ENCODE measurements at regions not wholly inside any gene's neighbourhood (a gene's known extent, or its start where the extent isn't known, plus 50 kb on each side); places are given as distances from the start of the nearest gene placed in this dataset.

DNA sequence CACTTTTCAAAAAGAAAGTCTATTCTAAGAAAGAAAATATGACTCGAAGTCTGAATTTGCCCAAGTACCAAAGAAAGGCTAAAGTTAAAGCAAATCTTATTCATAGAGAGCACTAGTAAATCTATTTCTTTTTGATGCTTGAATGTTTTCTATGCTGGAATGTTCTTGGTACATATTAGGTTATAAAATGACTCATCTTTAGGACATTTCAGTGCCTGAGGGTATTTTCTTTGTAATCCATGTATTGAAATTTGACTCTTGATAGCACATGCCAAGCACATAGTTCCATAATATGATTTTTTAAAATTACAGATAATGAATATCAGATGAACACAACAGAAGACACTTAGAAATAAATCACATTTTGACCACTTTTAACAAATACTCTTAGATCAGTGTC lies 232.8 kb downstream of the TRIML1 start:
- H3K4me3 Mint-ChIP-seq = no peak overlapping the region
- H3K36me3 Mint-ChIP-seq = peaks cover 4% of the 10 kb centered on the region
- no peak for DNase-seq (ENCODE audit: low spot score in 2 of 2, unreplicated experiment in 2 of 2)
- TF ChIP-seq, protein P1, sequence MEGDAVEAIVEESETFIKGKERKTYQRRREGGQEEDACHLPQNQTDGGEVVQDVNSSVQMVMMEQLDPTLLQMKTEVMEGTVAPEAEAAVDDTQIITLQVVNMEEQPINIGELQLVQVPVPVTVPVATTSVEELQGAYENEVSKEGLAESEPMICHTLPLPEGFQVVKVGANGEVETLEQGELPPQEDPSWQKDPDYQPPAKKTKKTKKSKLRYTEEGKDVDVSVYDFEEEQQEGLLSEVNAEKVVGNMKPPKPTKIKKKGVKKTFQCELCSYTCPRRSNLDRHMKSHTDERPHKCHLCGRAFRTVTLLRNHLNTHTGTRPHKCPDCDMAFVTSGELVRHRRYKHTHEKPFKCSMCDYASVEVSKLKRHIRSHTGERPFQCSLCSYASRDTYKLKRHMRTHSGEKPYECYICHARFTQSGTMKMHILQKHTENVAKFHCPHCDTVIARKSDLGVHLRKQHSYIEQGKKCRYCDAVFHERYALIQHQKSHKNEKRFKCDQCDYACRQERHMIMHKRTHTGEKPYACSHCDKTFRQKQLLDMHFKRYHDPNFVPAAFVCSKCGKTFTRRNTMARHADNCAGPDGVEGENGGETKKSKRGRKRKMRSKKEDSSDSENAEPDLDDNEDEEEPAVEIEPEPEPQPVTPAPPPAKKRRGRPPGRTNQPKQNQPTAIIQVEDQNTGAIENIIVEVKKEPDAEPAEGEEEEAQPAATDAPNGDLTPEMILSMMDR (IDR thresholded peaks at IDR 0.05; ENCODE audit: unreplicated experiment) = no peak
- H3K9me3 Mint-ChIP-seq = peaks cover 20% of the 10 kb centered on the region
- H3K4me1 Mint-ChIP-seq = peaks cover 11% of the 10 kb centered on the region
- H3K27me3 Mint-ChIP-seq (ENCODE audit: low read depth) = no peaks in the 10 kb centered on the region
- H3K27ac Mint-ChIP-seq = peak overlapping the region; percentile 28

DNA sequence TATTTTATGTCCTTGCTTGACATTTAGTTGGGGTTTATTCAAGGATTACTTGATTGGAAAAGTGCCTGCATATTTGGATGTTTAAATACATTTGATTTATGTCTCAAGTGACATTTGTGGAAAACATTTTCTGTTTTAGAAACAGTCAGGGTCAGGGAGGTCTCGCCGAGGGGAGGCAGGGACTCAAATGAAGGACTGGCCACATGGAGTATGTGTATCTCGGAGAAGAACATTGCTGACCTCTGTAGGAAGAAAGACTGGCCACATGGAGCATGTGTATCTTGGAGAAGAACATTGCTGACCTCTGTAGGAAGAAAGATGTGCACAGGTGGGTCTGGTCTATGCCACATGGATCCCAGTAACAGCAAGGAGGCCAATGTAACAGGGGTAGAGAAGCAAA lies 233.6 kb downstream of the TRIML1 start:
- Mint-ChIP-seq H3K27me3 (ENCODE audit: low read depth) (no peaks in the 10 kb centered on the region), H3K4me3 (no peak overlapping the region), H3K9me3 (peaks cover 21% of the 10 kb centered on the region), H3K36me3 (peaks cover 4% of the 10 kb centered on the region), H3K4me1 (peaks cover 11% of the 10 kb centered on the region), H3K27ac (peak overlapping the region; percentile 5)
- TF ChIP-seq, protein P1 (IDR thresholded peaks at IDR 0.05; ENCODE audit: unreplicated experiment) = no peak
- no peak for DNase-seq (ENCODE audit: low spot score in 2 of 2, unreplicated experiment in 2 of 2)

DNA sequence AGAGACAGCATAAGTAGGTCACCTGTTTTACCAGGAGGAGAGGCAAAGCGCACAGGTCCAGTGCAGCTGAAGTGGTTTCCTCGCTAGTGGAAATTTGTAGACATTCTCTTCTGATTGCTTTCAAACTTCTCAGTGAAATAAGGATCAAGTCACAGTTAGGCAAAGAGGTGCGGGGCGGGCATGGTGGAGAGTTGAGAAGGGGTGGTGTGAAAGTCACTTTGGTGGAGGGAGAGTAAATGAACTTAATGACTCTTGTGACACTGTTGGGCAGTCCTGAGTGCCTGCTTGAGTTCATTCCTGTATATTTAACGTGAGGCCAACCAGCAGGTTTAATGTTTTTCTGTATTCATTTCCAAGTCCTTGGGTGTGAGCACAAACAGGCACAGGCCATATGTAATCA lies 235.6 kb downstream of the TRIML1 start:
- no peak overlapping the region for H3K4me3 Mint-ChIP-seq
- H3K36me3 Mint-ChIP-seq = peaks cover 4% of the 10 kb centered on the region
- H3K4me1 Mint-ChIP-seq = peaks cover 11% of the 10 kb centered on the region
- H3K9me3 Mint-ChIP-seq = peaks cover 33% of the 10 kb centered on the region
- H3K27ac Mint-ChIP-seq = no peak overlapping the region
- no peak for DNase-seq (ENCODE audit: low spot score in 2 of 2, unreplicated experiment in 2 of 2)
- TF ChIP-seq, protein P1 (IDR thresholded peaks at IDR 0.05; ENCODE audit: unreplicated experiment) = no peak
- no peaks in the 10 kb centered on the region for H3K27me3 Mint-ChIP-seq (ENCODE audit: low read depth)

DNA sequence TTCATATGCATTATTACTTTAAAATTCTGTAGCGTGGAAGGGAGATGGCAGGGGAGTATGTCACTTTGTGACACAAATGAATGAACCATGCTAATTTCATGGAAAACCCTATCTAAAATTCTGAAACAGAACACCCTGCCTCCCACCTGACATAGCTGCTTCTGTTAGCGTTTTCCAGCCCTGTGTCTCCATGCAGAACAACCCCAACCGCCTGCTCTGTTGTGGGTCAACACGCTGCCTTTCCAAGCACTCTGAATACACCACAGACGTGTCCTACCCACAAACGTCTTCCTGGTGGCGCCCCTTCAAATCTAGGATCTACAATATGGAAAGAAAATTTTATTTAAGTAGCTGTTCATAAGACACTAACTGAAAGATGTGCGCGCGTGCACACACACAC lies 238.6 kb downstream of the TRIML1 start:
- TF ChIP-seq, protein P1 (IDR thresholded peaks at IDR 0.05; ENCODE audit: unreplicated experiment) = no peak
- Mint-ChIP-seq H3K9me3 (peaks cover 34% of the 10 kb centered on the region), H3K27me3 (ENCODE audit: low read depth) (no peaks in the 10 kb centered on the region), H3K36me3 (peaks cover 4% of the 10 kb centered on the region), H3K4me1 (peaks cover 2% of the 10 kb centered on the region), H3K27ac (no peak overlapping the region), H3K4me3 (no peak overlapping the region)
- no peak for DNase-seq (ENCODE audit: low spot score in 2 of 2, unreplicated experiment in 2 of 2)

DNA sequence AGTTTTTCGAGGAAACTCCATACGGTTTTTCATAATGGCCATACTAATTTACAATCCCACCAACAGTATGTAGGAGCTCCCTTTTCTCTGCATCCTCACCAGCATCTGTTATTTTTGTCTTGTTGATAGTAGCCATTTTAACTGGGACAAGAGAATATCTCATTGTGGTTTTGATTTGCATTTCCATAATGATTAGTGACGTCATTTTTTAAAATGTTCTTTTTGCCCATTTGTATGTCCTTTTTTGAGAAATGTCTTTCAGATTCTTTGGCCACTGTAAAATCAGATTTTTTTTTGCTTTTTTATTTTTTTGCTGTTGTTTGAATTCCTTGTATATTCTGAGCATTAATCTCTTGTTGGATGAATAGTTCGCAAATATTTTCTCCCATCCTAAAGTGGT lies 243.9 kb downstream of the TRIML1 start:
- H3K36me3 Mint-ChIP-seq = peaks cover 6% of the 10 kb centered on the region

More for the DNA sequence above, 243.9 kb downstream of the TRIML1 start:
- TF ChIP-seq, protein P1 (IDR thresholded peaks at IDR 0.05; ENCODE audit: unreplicated experiment) = no peak
- no peak overlapping the region for H3K4me3 Mint-ChIP-seq
- peaks cover 28% of the 10 kb centered on the region for H3K9me3 Mint-ChIP-seq
- DNase-seq (ENCODE audit: low spot score in 2 of 2, unreplicated experiment in 2 of 2) = no peak
- H3K27ac Mint-ChIP-seq = no peak overlapping the region
- H3K4me1 Mint-ChIP-seq = peaks cover 11% of the 10 kb centered on the region
- H3K27me3 Mint-ChIP-seq (ENCODE audit: low read depth) = no peaks in the 10 kb centered on the region
